Smooth muscle cell (in vitro differentiated cells): ENCODE measurements at regions not wholly inside any gene's neighbourhood (a gene's known extent, or its start where the extent isn't known, plus 50 kb on each side); places are given as distances from the start of the nearest gene placed in this dataset.

ENCODE experiments used
- DNase-seq: peaks from one replicate; lab custom pipeline; 2025; ENCODE audit not compliant: unreplicated experiment; lab: John Stamatoyannopoulos, UW
- H2AFZ ChIP-seq: fragments of 200-600 bp; sonication (generic); 2 replicates; pipeline ENCODE4 v1.6.0; 2016; ENCODE audit warnings: antibody characterized with exemption, low read depth, mild to moderate bottlenecking
- H3F3A ChIP-seq: fragments of 200-600 bp; sonication (generic); 2 replicates; pipeline ENCODE4 v1.6.0; 2017; ENCODE audit warnings: antibody characterized with exemption, low read depth
- H3K27ac ChIP-seq: fragments of 200-600 bp; sonication (generic); 2 replicates; pipeline ENCODE4 v1.5.1; 2016; ENCODE audit warnings: low read depth, mild to moderate bottlenecking
- H3K27me3 ChIP-seq: fragments of 200-600 bp; sonication (generic); 2 replicates; pipeline ENCODE4 v1.6.1; 2016; ENCODE audit warnings: low read depth, mild to moderate bottlenecking
- H3K36me3 ChIP-seq: fragments of 200-600 bp; sonication (generic); 2 replicates; pipeline ENCODE4 v1.5.1; 2016; ENCODE audit warnings: low read depth
- H3K4me1 ChIP-seq: fragments of 200-600 bp; sonication (generic); 2 replicates; pipeline ENCODE4 v1.5.1; 2016; ENCODE audit warnings: low read depth
- H3K4me2 ChIP-seq: fragments of 200-600 bp; sonication (generic); 2 replicates; pipeline ENCODE4 v1.6.0; 2016; ENCODE audit warnings: mild to moderate bottlenecking
- H3K4me3 ChIP-seq: fragments of 200-600 bp; sonication (generic); 2 replicates; pipeline ENCODE4 v1.5.1; 2016; ENCODE audit warnings: mild to moderate bottlenecking
- H3K79me2 ChIP-seq: fragments of 200-600 bp; sonication (generic); 2 replicates; pipeline ENCODE4 v1.6.0; 2016; ENCODE audit warnings: low read depth, mild to moderate bottlenecking
- H3K9ac ChIP-seq: fragments of 200-600 bp; sonication (generic); 2 replicates; pipeline ENCODE4 v1.6.0; 2016; ENCODE audit warnings: low read depth
- H3K9me3 ChIP-seq: fragments of 200-600 bp; sonication (generic); replicated peaks from 2 replicates; pipeline ENCODE4 v1.5.1; 2016; ENCODE audit warnings: low read depth
- H4K20me1 ChIP-seq: fragments of 200-600 bp; sonication (generic); 2 replicates; pipeline ENCODE4 v1.6.0; 2016; ENCODE audit warnings: low read depth
- CTCF ChIP-seq: fragments of 200-600 bp; sonication (generic); IDR thresholded peaks from 2 replicates; pipeline ENCODE4 v1.5.1; 2017; ENCODE audit warnings: borderline replicate concordance, mild to moderate bottlenecking, antibody characterized with exemption; ENCODE audit not compliant: insufficient read depth, poor library complexity, severe bottlenecking
- WGBS: methylation state at CpG from one replicate; pipeline ENCODE4 v1.1.7; 2016; ENCODE audit warnings: low lambda C conversion rate; 5-methylcytosine and 5-hydroxymethylcytosine counted together

GRCh38 chr4:96354036-96354712, 514.3 kb downstream of the PDHA2 start:
- no peak overlapping the region for H3K9ac ChIP-seq
- no peaks in the 10 kb centered on the region for H3F3A ChIP-seq
- no peaks in the 10 kb centered on the region for H3K27me3 ChIP-seq
- H3K27ac ChIP-seq, result no peak overlapping the region
- 58% methylated on average over 2 of the region's 2 CpGs for WGBS
- no peaks in the 10 kb centered on the region for H3K36me3 ChIP-seq
- no peaks in the 10 kb centered on the region for H3K4me1 ChIP-seq
- H3K79me2 ChIP-seq, result no peaks in the 10 kb centered on the region
- H3K9me3 ChIP-seq, result no peaks in the 10 kb centered on the region
- DNase-seq, result no peak
- no peaks in the 10 kb centered on the region for H4K20me1 ChIP-seq
- H3K4me3 ChIP-seq, result no peak overlapping the region
- no peak overlapping the region for H3K4me2 ChIP-seq
- no peak for TF ChIP-seq CTCF
- H2AFZ ChIP-seq, result peak overlapping the region; percentile 25

- no peaks in the 10 kb centered on the region for H3K79me2 ChIP-seq
- no peak overlapping the region for H2AFZ ChIP-seq
- no peak for DNase-seq
- no peaks in the 10 kb centered on the region for H3F3A ChIP-seq
- WGBS, result 81% methylated on average over 2 of the region's 2 CpGs
- no peaks in the 10 kb centered on the region for H3K27me3 ChIP-seq
- H4K20me1 ChIP-seq, result no peaks in the 10 kb centered on the region
- H3K4me1 ChIP-seq, result no peaks in the 10 kb centered on the region
- H3K27ac ChIP-seq, result no peak overlapping the region
- no peak overlapping the region for H3K4me2 ChIP-seq
- H3K9me3 ChIP-seq, result no peaks in the 10 kb centered on the region
- H3K36me3 ChIP-seq, result no peaks in the 10 kb centered on the region
- H3K4me3 ChIP-seq, result no peak overlapping the region
- no peak for TF ChIP-seq CTCF
- H3K9ac ChIP-seq, result no peak overlapping the region
These were observed 515.5 kb downstream of the PDHA2 start for GRCh38 chr4:96355414-96355813.

GRCh38 chr4:96356591-96357370, 516.9 kb downstream of the PDHA2 start:
- no peaks in the 10 kb centered on the region for H3F3A ChIP-seq
- no peak overlapping the region for H3K4me3 ChIP-seq
- no peak for TF ChIP-seq CTCF
- no peak for DNase-seq
- 72% methylated on average over 2 of the region's 2 CpGs for WGBS
- H3K79me2 ChIP-seq, result no peaks in the 10 kb centered on the region
- no peaks in the 10 kb centered on the region for H3K9me3 ChIP-seq
- H3K27me3 ChIP-seq, result no peaks in the 10 kb centered on the region
- H3K9ac ChIP-seq, result no peak overlapping the region
- no peak overlapping the region for H2AFZ ChIP-seq
- H3K27ac ChIP-seq, result no peak overlapping the region
- no peaks in the 10 kb centered on the region for H3K36me3 ChIP-seq
- no peaks in the 10 kb centered on the region for H4K20me1 ChIP-seq
- H3K4me2 ChIP-seq, result no peak overlapping the region
- no peaks in the 10 kb centered on the region for H3K4me1 ChIP-seq
